SK-N-SH (cell line): ENCODE measurements at regions not wholly inside any gene's neighbourhood (a gene's known extent, or its start where the extent isn't known, plus 50 kb on each side); places are given as distances from the start of the nearest gene placed in this dataset.

Source experiments
- CTCF ChIA-PET: fragments of 300-600, 350-600 bp; formaldehyde crosslinking; extraction: SDS; loops from one replicate; lab custom pipeline; 2021; lab: Yijun Ruan, JAX
- POLR2A ChIA-PET: fragments of 350-600 bp; sonication (Branson Sonifier 250); formaldehyde crosslinking; extraction: SDS; loops from one replicate; lab custom pipeline; 2020; ENCODE audit warnings: antibody characterized with exemption, inconsistent platforms; lab: Yijun Ruan, JAX
- DNase-seq: peaks from one replicate; pipeline ENCODE4 v3.0.0; 2012
- H2AFZ ChIP-seq: fragments of 200-600 bp; sonication (generic); 2 replicates; pipeline ENCODE4 v1.8.1; 2016; ENCODE audit warnings: antibody characterized with exemption, mild to moderate bottlenecking, low read depth
- H3F3A ChIP-seq: fragments of 200-600 bp; sonication (generic); replicated peaks from 2 replicates; pipeline ENCODE3; 2016; ENCODE audit warnings: antibody characterized with exemption, mild to moderate bottlenecking; ENCODE audit not compliant: insufficient read depth
- H3K27ac ChIP-seq, 2 experiments: fragments of 200-500 bp in 1 of 2; fragments of 200-600 bp in 1 of 2; sonication (Bioruptor generic) in 1 of 2; sonication (generic), shearing (Covaris generic) in 1 of 2; 2 replicates each; pipeline versions ENCODE4 v1.5.1 to v1.6.1; 2014 to 2016; ENCODE audit warnings: low read depth in 2 of 2, inconsistent platforms in 1 of 2, low read length in 1 of 2, mild to moderate bottlenecking in 1 of 2, mixed read lengths in 1 of 2
- H3K27me3 ChIP-seq: fragments of 200-600 bp; sonication (generic), shearing (Covaris generic); 2 replicates; pipeline ENCODE4 v1.6.1; 2016; ENCODE audit warnings: mixed run types; ENCODE audit not compliant: insufficient read depth
- H3K36me3 ChIP-seq, 2 experiments: fragments of 200-500 bp in 1 of 2; fragments of 200-600 bp in 1 of 2; sonication (Bioruptor generic) in 1 of 2; sonication (generic) in 1 of 2; replicated peaks in 1 of 2; 2 replicates each; pipeline versions ENCODE3 to v1.5.1; 2014 to 2016; ENCODE audit warnings: low read length in 1 of 2, mild to moderate bottlenecking in 1 of 2; ENCODE audit not compliant: insufficient read depth in 2 of 2, control insufficient read depth in 1 of 2
- H3K4me1 ChIP-seq, 2 experiments: fragments of 200-500 bp in 1 of 2; fragments of 200-600 bp in 1 of 2; sonication (Bioruptor generic) in 1 of 2; sonication (generic), shearing (Covaris generic) in 1 of 2; 2 replicates each; pipeline versions ENCODE4 v1.5.1 to v1.6.1; 2014 to 2016; ENCODE audit warnings: low read depth in 1 of 2, low read length in 1 of 2, mixed run types in 1 of 2; ENCODE audit not compliant: insufficient read depth in 2 of 2, control insufficient read depth in 1 of 2
- H3K4me2 ChIP-seq: fragments of 200-600 bp; sonication (generic), shearing (Covaris generic); 2 replicates; pipeline ENCODE4 v1.6.1; 2017; ENCODE audit warnings: mixed run types
- H3K4me3 ChIP-seq, 2 experiments: fragments of 200-500 bp in 1 of 2; fragments of 200-600 bp in 1 of 2; sonication (Bioruptor generic) in 1 of 2; sonication (generic), shearing (Covaris generic) in 1 of 2; 2 replicates each; pipeline versions ENCODE4 v1.5.1 to v1.8.1; 2014 to 2016; ENCODE audit warnings: low read depth in 2 of 2, inconsistent platforms in 1 of 2, low read length in 1 of 2, mild to moderate bottlenecking in 1 of 2, mixed read lengths in 1 of 2, moderate library complexity in 1 of 2
- H3K79me2 ChIP-seq: fragments of 200-600 bp; sonication (generic); 2 replicates; pipeline ENCODE4 v1.8.1; 2017; ENCODE audit warnings: mild to moderate bottlenecking; ENCODE audit not compliant: insufficient read depth
- H3K9ac ChIP-seq: fragments of 200-600 bp; sonication (generic); 2 replicates; pipeline ENCODE4 v1.6.1; 2017; ENCODE audit warnings: mixed run types
- H3K9me2 ChIP-seq: fragments of 200-600 bp; sonication (generic); 2 replicates; pipeline ENCODE4 v1.6.1; 2017; ENCODE audit warnings: mixed run types
- H3K9me3 ChIP-seq: fragments of 200-600 bp; sonication (generic); 2 replicates; pipeline ENCODE4 v1.6.1; 2017; ENCODE audit warnings: mixed run types, mild to moderate bottlenecking, moderate library complexity
- H4K20me1 ChIP-seq: fragments of 200-600 bp; sonication (generic); 2 replicates; pipeline ENCODE4 v1.6.1; 2017; ENCODE audit warnings: mild to moderate bottlenecking, mixed run types; ENCODE audit not compliant: insufficient read depth
- CHD2 ChIP-seq: fragments of 150-350 bp; IDR thresholded peaks from 2 replicates; pipeline ENCODE4 v1.6.1; 2018; ENCODE audit warnings: low read length; ENCODE audit not compliant: partially characterized antibody
- EZH2phosphoT487 ChIP-seq: fragments of 200-600 bp; sonication (generic); IDR thresholded peaks from 2 replicates; pipeline ENCODE4 v1.6.1; 2017; ENCODE audit warnings: low read depth, mixed run types, mild to moderate bottlenecking, antibody characterized with exemption, moderate library complexity, borderline replicate concordance
- FOXJ3 ChIP-seq: sonication (generic); formaldehyde crosslinking; IDR thresholded peaks from 2 replicates; pipeline ENCODE4 v1.5.1; 2020; ENCODE audit warnings: mild to moderate bottlenecking, missing genetic modification reagents
- GATA2 ChIP-seq: sonication (generic); formaldehyde crosslinking; IDR thresholded peaks from 2 replicates; pipeline ENCODE4 v1.5.0; 2020; ENCODE audit warnings: mild to moderate bottlenecking, missing genetic modification reagents
- MXI1 ChIP-seq: IDR thresholded peaks from 2 replicates; pipeline ENCODE4 v1.6.1; 2012; ENCODE audit warnings: mild to moderate bottlenecking, low read depth, low read length, improper control_type of control experiment
- NFIC ChIP-seq: IDR thresholded peaks from 2 replicates; pipeline ENCODE4 v1.4.0; 2012; ENCODE audit warnings: borderline replicate concordance
- NRF1 ChIP-seq: IDR thresholded peaks from 2 replicates; pipeline ENCODE4 v1.6.1; 2012; ENCODE audit warnings: low read depth, mild to moderate bottlenecking, low read length
- POLR2AphosphoS5 ChIP-seq: IDR thresholded peaks from 2 replicates; pipeline ENCODE4 v1.6.1; 2012; ENCODE audit warnings: low read depth, low read length
- RAD21 ChIP-seq: IDR thresholded peaks from 2 replicates; pipeline ENCODE4 v1.6.1; 2012; ENCODE audit warnings: mild to moderate bottlenecking, low read length
- RCOR1 ChIP-seq: fragments of 150-350 bp; IDR thresholded peaks from 2 replicates; pipeline ENCODE4 v1.6.1; 2017; ENCODE audit warnings: antibody characterized with exemption, low read length
- REST ChIP-seq: IDR thresholded peaks from 2 replicates; pipeline ENCODE4 v1.6.1; 2012; ENCODE audit warnings: mild to moderate bottlenecking, low read depth, low read length, moderate library complexity
- RFX5 ChIP-seq: IDR thresholded peaks from 2 replicates; pipeline ENCODE4 v1.6.1; 2012; ENCODE audit warnings: mild to moderate bottlenecking, improper control_type of control experiment, low read length
- SMC3 ChIP-seq: IDR thresholded peaks from 2 replicates; pipeline ENCODE4 v1.6.1; 2012; ENCODE audit warnings: low read depth, low read length, improper control_type of control experiment
- TAF1 ChIP-seq: IDR thresholded peaks from 2 replicates; pipeline ENCODE4 v1.6.1; 2012; ENCODE audit warnings: low read depth, mild to moderate bottlenecking, low read length, moderate library complexity, borderline replicate concordance
- TCF12 ChIP-seq: IDR thresholded peaks from 2 replicates; pipeline ENCODE4 v1.4.0; 2012
- USF2 ChIP-seq: fragments of 150-350 bp; IDR thresholded peaks from 2 replicates; pipeline ENCODE4 v1.6.1; 2017; ENCODE audit warnings: antibody characterized with exemption, low read length, low read depth, borderline replicate concordance
- YY1 ChIP-seq: IDR thresholded peaks from 2 replicates; pipeline ENCODE4 v1.4.0; 2012; ENCODE audit warnings: low read depth, mild to moderate bottlenecking
- ZBTB33 ChIP-seq: IDR thresholded peaks from 2 replicates; pipeline ENCODE4 v1.4.0; 2012; ENCODE audit warnings: low read depth, borderline replicate concordance
- WGBS: methylation state at CpG from one replicate; pipeline ENCODE4 v1.1.6; 2017; ENCODE audit warnings: low lambda C conversion rate; 5-methylcytosine and 5-hydroxymethylcytosine counted together

- Histone ChIP-seq H3K36me3 (no peaks in the 10 kb centered on the region), H3F3A (no peaks in the 10 kb centered on the region), H3K9me2 (no peaks in the 10 kb centered on the region)
- DNase-seq, result no peak
- POLR2A ChIA-PET, result no interaction called here
- TF ChIP-seq NRF1 (no peak), EZH2phosphoT487 (no peak), RFX5 (no peak), REST (no peak), MXI1 (no peak), YY1 (no peak), ZBTB33 (no peak), RAD21 (no peak), TAF1 (no peak), NFIC (no peak), SMC3 (no peak), RCOR1 (no peak), POLR2AphosphoS5 (no peak), TCF12 (no peak), GATA2 (no peak), USF2 (no peak), CHD2 (no peak), FOXJ3 (no peak)
- TF ChIP-seq, all 33 proteins: peak for 0
- H2AFZ ChIP-seq, result no peak overlapping the region
- H3K4me3 ChIP-seq, result no peak overlapping the region
- no peaks in the 10 kb centered on the region for H4K20me1 ChIP-seq
- no peaks in the 10 kb centered on the region for H3K27me3 ChIP-seq
- no peaks in the 10 kb centered on the region for H3K4me1 ChIP-seq
- no peaks in the 10 kb centered on the region for H3K79me2 ChIP-seq
- H3K27ac ChIP-seq, result no peak overlapping the region
- no peak overlapping the region for H3K4me2 ChIP-seq
- H3K9me3 ChIP-seq, result no peaks in the 10 kb centered on the region
- CTCF ChIA-PET, result no interaction called here
- no peak overlapping the region for H3K9ac ChIP-seq
- 11% methylated on average over 2 of the region's 2 CpGs for WGBS
Measured at GRCh38 chr2:126059379-126059778, 596.6 kb upstream of the GYPC start.
